ENCODE measurements at regions not wholly inside any gene's neighbourhood (a gene's known extent, or its start where the extent isn't known, plus 50 kb on each side); places are given as distances from the start of the nearest gene placed in this dataset.

GRCh38 chr19:30236587-30236986 is 135.6 kb upstream of the ZNF536 start:
- H3K4me3 ChIP-seq (ENCODE audit: low read depth, low read length), result no peak overlapping the region
- TF ChIP-seq, protein P1, sequence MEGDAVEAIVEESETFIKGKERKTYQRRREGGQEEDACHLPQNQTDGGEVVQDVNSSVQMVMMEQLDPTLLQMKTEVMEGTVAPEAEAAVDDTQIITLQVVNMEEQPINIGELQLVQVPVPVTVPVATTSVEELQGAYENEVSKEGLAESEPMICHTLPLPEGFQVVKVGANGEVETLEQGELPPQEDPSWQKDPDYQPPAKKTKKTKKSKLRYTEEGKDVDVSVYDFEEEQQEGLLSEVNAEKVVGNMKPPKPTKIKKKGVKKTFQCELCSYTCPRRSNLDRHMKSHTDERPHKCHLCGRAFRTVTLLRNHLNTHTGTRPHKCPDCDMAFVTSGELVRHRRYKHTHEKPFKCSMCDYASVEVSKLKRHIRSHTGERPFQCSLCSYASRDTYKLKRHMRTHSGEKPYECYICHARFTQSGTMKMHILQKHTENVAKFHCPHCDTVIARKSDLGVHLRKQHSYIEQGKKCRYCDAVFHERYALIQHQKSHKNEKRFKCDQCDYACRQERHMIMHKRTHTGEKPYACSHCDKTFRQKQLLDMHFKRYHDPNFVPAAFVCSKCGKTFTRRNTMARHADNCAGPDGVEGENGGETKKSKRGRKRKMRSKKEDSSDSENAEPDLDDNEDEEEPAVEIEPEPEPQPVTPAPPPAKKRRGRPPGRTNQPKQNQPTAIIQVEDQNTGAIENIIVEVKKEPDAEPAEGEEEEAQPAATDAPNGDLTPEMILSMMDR (IDR thresholded peaks at IDR 0.05; ENCODE audit: insufficient read depth, low read depth, low read length, missing control alignments), result no peak
- no peak for DNase-seq (ENCODE audit: low read depth)

GRCh38 chr19:30237140-30237539 is 135.0 kb upstream of the ZNF536 start:
- H3K4me3 ChIP-seq (ENCODE audit: low read depth, low read length), result no peak overlapping the region
- TF ChIP-seq, protein P1 (IDR thresholded peaks at IDR 0.05; ENCODE audit: insufficient read depth, low read depth, low read length, missing control alignments), result no peak
- DNase-seq (ENCODE audit: low read depth), result no peak

DNA sequence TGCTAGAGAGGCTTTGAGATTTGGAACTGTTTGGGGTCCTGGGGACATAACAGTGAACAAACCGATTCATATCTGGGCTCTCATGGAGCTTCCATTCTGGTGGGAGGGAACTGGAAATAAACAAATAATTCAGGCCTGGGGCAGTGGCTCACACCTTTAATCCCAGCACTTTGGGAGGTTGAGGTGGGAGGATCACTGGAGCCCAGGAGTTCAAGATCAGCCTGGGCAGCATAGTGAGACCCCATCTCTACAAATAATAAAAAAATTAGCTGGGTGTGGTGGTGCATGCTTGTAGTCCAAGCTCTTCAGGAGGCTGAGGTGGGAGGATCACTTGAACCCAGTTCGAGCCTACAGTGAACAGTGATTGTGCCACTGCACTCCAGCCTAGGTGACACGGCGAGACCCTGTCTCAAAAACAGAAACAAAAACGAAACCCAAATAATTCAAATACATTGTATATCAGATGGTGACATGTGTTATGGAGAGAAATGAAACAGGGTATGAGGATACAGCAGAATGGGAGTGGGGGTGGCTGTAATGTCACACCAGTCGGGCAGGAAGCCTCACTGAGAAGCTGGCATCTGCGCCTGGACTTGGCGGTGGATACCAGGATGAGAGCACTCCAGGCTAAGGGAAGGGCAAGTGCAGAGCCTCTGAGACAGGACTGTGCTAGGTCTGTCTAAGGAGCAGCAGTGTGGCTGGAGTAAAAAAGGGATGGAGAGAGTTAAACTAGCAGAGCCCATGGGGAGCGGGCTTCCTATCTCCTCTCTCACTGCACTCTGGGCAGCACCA is 131.1 kb upstream of the ZNF536 start:
- DNase-seq (ENCODE audit: low read depth), result no peak
- H3K4me3 ChIP-seq (ENCODE audit: low read depth, low read length), result no peak overlapping the region
- TF ChIP-seq, protein P1 (IDR thresholded peaks at IDR 0.05; ENCODE audit: insufficient read depth, low read depth, low read length, missing control alignments), result no peak

GRCh38 chr19:30244533-30244932 is 127.7 kb upstream of the ZNF536 start:
- DNase-seq (ENCODE audit: low read depth), result no peak
- TF ChIP-seq, protein P1 (IDR thresholded peaks at IDR 0.05; ENCODE audit: insufficient read depth, low read depth, low read length, missing control alignments), result no peak
- H3K4me3 ChIP-seq (ENCODE audit: low read depth, low read length), result no peak overlapping the region

GRCh38 chr19:30245401-30246039 is 126.7 kb upstream of the ZNF536 start:
- DNase-seq (ENCODE audit: low read depth), result no peak
- no peak overlapping the region for H3K4me3 ChIP-seq (ENCODE audit: low read depth, low read length)
- TF ChIP-seq, protein P1 (IDR thresholded peaks at IDR 0.05; ENCODE audit: insufficient read depth, low read depth, low read length, missing control alignments), result no peak

GRCh38 chr19:30249911-30250310 is 122.3 kb upstream of the ZNF536 start:
- no peak overlapping the region for H3K4me3 ChIP-seq (ENCODE audit: low read depth, low read length)
- TF ChIP-seq, protein P1 (IDR thresholded peaks at IDR 0.05; ENCODE audit: insufficient read depth, low read depth, low read length, missing control alignments), result no peak
- no peak for DNase-seq (ENCODE audit: low read depth)
